GM19328 (cell line): ENCODE measurements at regions not wholly inside any gene's neighbourhood (a gene's known extent, or its start where the extent isn't known, plus 50 kb on each side); places are given as distances from the start of the nearest gene placed in this dataset.

Experiments used
- ATAC-seq: cut with Tn5 transposase; IDR thresholded peaks from one replicate; pipeline ENCODE4 v1.9.1; 2021; ENCODE audit warnings: mild to moderate bottlenecking, moderate library complexity; ENCODE audit not compliant: unreplicated experiment

- no peak for ATAC-seq
Observed at GRCh38 chr17:77375917-77376651, 235.3 kb downstream of the SEC14L1 start.

- ATAC-seq = no peak
Observed at GRCh38 chr17:77376795-77377709, 236.3 kb downstream of the SEC14L1 start.

DNA sequence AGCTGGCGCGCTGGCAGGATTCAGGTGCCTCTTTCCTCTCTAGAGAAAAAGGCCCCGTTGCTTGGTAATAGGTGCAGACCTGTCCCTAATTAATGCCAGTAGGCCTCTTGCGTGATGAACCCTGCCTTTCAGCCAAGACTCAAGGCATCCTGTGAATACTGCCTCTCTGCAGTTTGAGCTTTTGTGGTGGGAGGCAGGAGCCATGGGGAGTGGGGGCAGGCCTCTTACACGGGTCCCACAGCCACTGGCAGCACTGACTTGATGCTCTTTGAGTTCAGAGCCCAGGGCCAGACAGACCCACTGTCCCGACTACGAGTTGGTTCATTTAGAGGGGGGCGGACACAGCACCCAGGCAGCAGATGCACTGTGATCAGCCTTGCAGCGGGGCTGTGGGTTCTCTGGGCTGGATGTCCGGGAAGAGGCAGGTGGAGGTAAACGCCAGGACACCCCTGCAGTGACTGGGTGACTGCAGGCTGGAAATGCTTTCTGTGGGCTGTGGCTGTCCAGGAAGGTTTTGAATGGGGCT is 237.0 kb downstream of the SEC14L1 start:
- ATAC-seq = no peak

DNA sequence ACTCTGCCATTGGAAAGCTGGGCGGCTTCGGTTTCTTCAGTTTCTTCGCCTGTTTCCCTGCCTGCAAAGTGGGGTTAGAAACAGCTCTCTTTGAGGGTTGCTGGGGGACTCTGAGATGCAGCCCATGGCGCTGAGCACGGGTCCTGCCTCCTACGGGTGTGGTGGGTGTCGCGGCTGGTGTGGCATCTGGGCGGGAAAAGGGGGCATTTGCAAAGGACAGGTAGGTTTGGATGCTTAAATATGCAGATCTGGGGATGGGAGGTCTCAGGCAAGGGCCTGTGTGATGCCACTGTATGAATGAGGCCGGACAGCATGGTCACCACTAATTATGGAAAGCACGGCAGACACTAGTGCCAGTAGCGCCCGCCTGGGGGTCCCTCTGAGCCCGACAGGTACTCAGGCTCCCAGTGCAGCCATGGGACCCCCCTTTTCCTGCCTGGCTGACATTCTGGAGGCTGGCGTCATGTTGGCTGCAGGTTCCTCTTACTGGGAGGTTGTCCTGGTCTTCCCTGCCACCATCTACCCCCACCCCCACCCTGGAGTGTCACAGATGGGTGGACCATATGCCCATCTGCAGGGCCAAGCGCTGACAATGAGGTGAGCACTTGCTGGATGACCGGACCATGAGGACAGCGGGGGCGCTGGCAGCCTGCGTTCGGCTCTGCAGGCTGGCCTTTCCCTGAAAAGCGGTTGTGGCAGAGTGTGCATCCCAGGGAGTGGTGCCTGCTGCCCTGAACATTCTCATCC is 237.7 kb downstream of the SEC14L1 start:
- no peak for ATAC-seq

DNA sequence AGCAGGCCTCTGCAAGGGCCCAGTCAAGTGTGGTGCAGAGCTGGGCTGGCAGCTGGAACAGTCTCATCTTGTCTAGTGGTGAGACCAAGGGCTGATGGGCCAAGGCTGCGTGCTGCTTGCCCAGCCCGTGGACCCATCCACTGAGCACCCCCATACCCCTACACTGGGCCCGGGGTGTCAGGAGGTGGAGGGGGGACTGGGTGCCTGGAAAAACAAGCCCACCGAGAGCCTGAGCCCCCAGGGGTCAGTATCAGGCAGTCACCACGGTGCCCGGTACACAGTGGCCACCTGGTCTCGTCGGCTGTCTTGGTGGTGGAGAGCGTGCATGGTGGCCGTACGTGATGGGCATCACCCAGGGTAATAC is 238.3 kb downstream of the SEC14L1 start:
- no peak for ATAC-seq

DNA sequence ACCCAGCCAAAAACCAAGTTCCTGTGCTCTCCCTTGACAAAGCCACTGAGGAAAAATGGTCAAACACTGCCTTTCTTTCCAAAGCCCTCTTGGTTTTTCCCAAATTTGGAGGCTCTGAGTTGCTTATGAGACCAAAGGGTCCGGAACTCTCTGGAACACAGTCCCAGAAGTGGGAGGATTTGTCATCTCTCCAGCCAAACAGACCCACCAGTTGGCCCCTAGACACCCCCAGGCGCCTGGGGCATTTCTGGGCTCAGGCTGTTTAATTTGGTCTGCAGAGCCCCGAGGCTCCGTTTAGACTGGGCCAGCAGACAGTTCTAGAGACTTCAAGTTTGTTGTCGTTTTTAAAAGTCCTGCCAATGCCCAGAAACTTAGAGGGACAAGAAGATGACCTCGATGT is 239.1 kb downstream of the SEC14L1 start:
- ATAC-seq = no peak

GRCh38 chr17:77380395-77381184 is 239.8 kb downstream of the SEC14L1 start:
- no peak for ATAC-seq

GRCh38 chr17:77381185-77381700 is 240.5 kb downstream of the SEC14L1 start:
- ATAC-seq = no peak

GRCh38 chr17:77381731-77382130 is 241.0 kb downstream of the SEC14L1 start:
- ATAC-seq = no peak

- no peak for ATAC-seq
Observed at GRCh38 chr17:77382356-77382911, 241.7 kb downstream of the SEC14L1 start.

GRCh38 chr17:77382966-77383612 is 242.3 kb downstream of the SEC14L1 start:
- ATAC-seq = no peak

- ATAC-seq = no peak
Observed at GRCh38 chr17:77383613-77384608, 243.1 kb downstream of the SEC14L1 start.

GRCh38 chr17:77385750-77386501 is 245.2 kb downstream of the SEC14L1 start:
- ATAC-seq = no peak

GRCh38 chr17:77386502-77387192 is 245.9 kb downstream of the SEC14L1 start:
- no peak for ATAC-seq

DNA sequence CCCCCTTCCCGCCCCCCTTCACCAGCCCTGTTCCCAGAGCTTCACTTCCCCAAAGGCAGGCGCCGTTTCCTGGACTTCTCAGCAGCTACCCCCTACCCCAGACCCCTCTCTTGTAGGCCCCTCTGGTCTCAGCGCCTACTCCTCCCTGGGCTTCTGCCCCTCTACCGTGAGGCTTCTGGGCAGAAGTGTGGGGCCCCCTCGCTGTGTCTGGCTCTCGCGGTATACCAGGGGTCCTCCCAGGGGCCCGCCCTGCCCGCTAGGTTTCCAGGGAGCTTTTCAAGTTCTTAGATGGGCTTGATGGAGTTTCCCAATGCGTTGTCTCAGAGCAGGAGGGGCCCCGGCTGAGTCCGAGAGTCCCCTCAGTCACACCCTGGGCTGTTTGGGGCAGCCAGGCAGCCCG is 247.1 kb downstream of the SEC14L1 start:
- ATAC-seq = no peak

- no peak for ATAC-seq
Observed at GRCh38 chr17:77388384-77389306, 247.9 kb downstream of the SEC14L1 start.
